PFSK-1 (cell line): ENCODE measurements at regions not wholly inside any gene's neighbourhood (a gene's known extent, or its start where the extent isn't known, plus 50 kb on each side); places are given as distances from the start of the nearest gene placed in this dataset.

Experiments used
- FOXP2 ChIP-seq: optimal IDR thresholded peaks from 2 replicates; pipeline ENCODE3; 2011; ENCODE audit warnings: borderline replicate concordance, control low read depth, inconsistent platforms; ENCODE audit not compliant: insufficient read depth; ENCODE audit errors: extremely low read length, extremely low read depth
- POLR2AphosphoS5 ChIP-seq: IDR thresholded peaks from 2 replicates; pipeline ENCODE4 v1.6.1; 2012; ENCODE audit warnings: low read depth, mild to moderate bottlenecking, control low read depth, low read length, moderate library complexity
- REST ChIP-seq, 2 experiments: IDR thresholded peaks; 2 replicates each; pipeline versions ENCODE4 v1.6.1 to v1.8.0; 2011 to 2012; ENCODE audit warnings: low read depth in 2 of 2, low read length in 2 of 2, control low read depth in 1 of 2, inconsistent platforms in 1 of 2, mild to moderate bottlenecking in 1 of 2, moderate library complexity in 1 of 2; ENCODE audit not compliant: insufficient read depth in 1 of 2
- SIN3A ChIP-seq: IDR thresholded peaks from 2 replicates; pipeline ENCODE4 v1.6.1; 2012; ENCODE audit warnings: mild to moderate bottlenecking, low read length, moderate library complexity, borderline replicate concordance; ENCODE audit not compliant: insufficient read depth
- TAF1 ChIP-seq: IDR thresholded peaks from 2 replicates; pipeline ENCODE4 v1.6.1; 2012; ENCODE audit warnings: low read length, control low read depth, borderline replicate concordance; ENCODE audit not compliant: insufficient read depth

GRCh38 chr14:53599221-53599945 is 357.2 kb downstream of the BMP4 start:
- TF ChIP-seq TAF1 (no peak), SIN3A (no peak), FOXP2 (no peak), POLR2AphosphoS5 (no peak), REST (IDR thresholded peaks at IDR 0.05; ENCODE audit: insufficient read depth in 1 of 2, low read depth in 2 of 2, low read length in 2 of 2) (no peak)

- TF ChIP-seq POLR2AphosphoS5 (no peak), REST (IDR thresholded peaks at IDR 0.05; ENCODE audit: insufficient read depth in 1 of 2, low read depth in 2 of 2, low read length in 2 of 2) (no peak), SIN3A (no peak), TAF1 (no peak), FOXP2 (no peak)
These were observed 359.6 kb downstream of the BMP4 start for GRCh38 chr14:53596853-53597525.

GRCh38 chr14:53591816-53592215 is 364.8 kb downstream of the BMP4 start:
- TF ChIP-seq FOXP2: no peak
- no peak for TF ChIP-seq TAF1
- TF ChIP-seq POLR2AphosphoS5: no peak

GRCh38 chr14:53581504-53581903 is 375.1 kb downstream of the BMP4 start:
- TF ChIP-seq TAF1 (no peak), FOXP2 (no peak), REST (IDR thresholded peaks at IDR 0.05; ENCODE audit: insufficient read depth in 1 of 2, low read depth in 2 of 2, low read length in 2 of 2) (no peak), POLR2AphosphoS5 (no peak), SIN3A (no peak)

- no peak for TF ChIP-seq FOXP2
- no peak for TF ChIP-seq REST (IDR thresholded peaks at IDR 0.05; ENCODE audit: insufficient read depth in 1 of 2, low read depth in 2 of 2, low read length in 2 of 2)
- no peak for TF ChIP-seq POLR2AphosphoS5
- no peak for TF ChIP-seq SIN3A
- no peak for TF ChIP-seq TAF1
These were observed 384.8 kb downstream of the BMP4 start for GRCh38 chr14:53571641-53572328.
